ENCODE measurements at regions not wholly inside any gene's neighbourhood (a gene's known extent, or its start where the extent isn't known, plus 50 kb on each side); places are given as distances from the start of the nearest gene placed in this dataset.
"Not testable (repeated sequence)": the region's sequence is repeated elsewhere in the genome, so short reads cannot be mapped to it uniquely, and the experiment has no call there.

DNA sequence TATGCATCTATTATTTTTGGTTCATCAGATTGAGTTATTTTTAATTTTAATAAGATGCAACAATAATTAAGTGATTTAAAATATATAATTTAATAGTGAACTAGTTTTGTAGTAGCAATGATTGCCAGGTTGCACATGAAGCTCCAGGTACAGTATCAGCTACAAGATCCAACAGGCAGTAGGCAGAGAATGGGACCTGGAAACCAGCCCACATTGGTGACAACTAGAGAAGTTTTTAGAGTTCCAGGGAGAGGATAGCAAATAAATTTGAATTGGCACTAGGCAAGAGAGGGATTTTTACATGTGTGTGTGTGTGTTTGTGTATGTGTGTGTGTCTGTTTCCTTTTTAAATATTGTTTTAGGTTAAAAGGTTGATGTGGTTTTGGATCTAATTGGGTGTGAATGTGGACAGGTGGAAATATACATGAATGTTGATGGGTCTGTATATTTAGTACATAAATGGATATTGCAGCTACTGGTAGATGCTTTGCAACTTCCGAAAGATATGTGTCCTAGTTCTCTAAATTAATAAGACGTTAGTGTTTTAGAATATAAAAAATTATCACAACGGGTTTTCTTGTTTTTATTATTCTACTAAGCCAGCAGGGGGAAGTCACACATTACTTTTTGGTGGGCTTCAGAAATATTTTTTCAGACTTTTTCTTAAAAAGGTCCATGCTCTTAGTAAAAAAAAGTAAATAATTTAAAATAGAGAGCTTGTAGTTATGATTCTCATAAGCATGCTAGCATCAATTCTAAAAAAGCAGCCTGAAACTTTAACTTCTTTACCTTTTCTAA is 110.1 kb upstream of the GBE1 start:
- Histone ChIP-seq H3K27me3 (ENCODE audit: insufficient read depth, poor library complexity, severe bottlenecking) (no peaks in the 10 kb centered on the region), H3K27ac (replicated peaks) (no peak overlapping the region), H3K4me3 (replicated peaks; ENCODE audit: insufficient read depth, low read length) (no peak overlapping the region)
- TF ChIP-seq GABPA (IDR thresholded peaks at IDR 0.05; ENCODE audit: low read depth) = no peak
- DNase-seq (ENCODE audit: low read depth in 1 of 2, low spot score in 1 of 2) = no peak

DNA sequence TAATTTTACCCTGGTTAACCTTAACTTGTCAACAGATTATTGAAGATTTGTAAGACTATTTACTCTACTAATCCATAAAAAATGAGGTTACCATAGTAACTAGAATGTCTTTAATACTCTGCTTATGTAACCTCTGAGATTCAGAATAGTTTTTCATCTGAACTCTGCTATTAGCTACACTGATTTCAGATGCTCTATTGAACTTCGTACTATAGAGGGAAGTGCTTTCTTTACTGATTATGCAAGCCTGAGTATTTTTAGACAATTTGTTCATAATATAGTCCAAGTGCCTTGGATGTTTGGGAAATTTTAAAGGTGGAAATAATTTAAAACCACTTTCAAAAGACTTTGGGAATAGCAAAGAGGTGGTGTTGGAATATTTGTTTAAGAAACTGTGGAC is 107.9 kb upstream of the GBE1 start:
- TF ChIP-seq, protein P1, sequence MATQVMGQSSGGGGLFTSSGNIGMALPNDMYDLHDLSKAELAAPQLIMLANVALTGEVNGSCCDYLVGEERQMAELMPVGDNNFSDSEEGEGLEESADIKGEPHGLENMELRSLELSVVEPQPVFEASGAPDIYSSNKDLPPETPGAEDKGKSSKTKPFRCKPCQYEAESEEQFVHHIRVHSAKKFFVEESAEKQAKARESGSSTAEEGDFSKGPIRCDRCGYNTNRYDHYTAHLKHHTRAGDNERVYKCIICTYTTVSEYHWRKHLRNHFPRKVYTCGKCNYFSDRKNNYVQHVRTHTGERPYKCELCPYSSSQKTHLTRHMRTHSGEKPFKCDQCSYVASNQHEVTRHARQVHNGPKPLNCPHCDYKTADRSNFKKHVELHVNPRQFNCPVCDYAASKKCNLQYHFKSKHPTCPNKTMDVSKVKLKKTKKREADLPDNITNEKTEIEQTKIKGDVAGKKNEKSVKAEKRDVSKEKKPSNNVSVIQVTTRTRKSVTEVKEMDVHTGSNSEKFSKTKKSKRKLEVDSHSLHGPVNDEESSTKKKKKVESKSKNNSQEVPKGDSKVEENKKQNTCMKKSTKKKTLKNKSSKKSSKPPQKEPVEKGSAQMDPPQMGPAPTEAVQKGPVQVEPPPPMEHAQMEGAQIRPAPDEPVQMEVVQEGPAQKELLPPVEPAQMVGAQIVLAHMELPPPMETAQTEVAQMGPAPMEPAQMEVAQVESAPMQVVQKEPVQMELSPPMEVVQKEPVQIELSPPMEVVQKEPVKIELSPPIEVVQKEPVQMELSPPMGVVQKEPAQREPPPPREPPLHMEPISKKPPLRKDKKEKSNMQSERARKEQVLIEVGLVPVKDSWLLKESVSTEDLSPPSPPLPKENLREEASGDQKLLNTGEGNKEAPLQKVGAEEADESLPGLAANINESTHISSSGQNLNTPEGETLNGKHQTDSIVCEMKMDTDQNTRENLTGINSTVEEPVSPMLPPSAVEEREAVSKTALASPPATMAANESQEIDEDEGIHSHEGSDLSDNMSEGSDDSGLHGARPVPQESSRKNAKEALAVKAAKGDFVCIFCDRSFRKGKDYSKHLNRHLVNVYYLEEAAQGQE (IDR thresholded peaks at IDR 0.05; ENCODE audit: insufficient replicate concordance, low read depth) = no peak
- TF ChIP-seq SPI1 (IDR thresholded peaks at IDR 0.05; ENCODE audit: borderline replicate concordance, low read depth) = peak; percentile 27; the same call in 1 of the 2 replicates
- Histone ChIP-seq H3K4me3 (replicated peaks; ENCODE audit: insufficient read depth, low read length) (no peak overlapping the region), H3K27ac (replicated peaks) (no peak overlapping the region), H3K27me3 (ENCODE audit: insufficient read depth, poor library complexity, severe bottlenecking) (no peaks in the 10 kb centered on the region)
- no peak for DNase-seq (ENCODE audit: low read depth in 1 of 2, low spot score in 1 of 2)

GRCh38 chr3:81868597-81868996 is 107.2 kb upstream of the GBE1 start:
- TF ChIP-seq, protein P1 (IDR thresholded peaks at IDR 0.05; ENCODE audit: insufficient replicate concordance, low read depth) = no peak
- TF ChIP-seq, protein P2, sequence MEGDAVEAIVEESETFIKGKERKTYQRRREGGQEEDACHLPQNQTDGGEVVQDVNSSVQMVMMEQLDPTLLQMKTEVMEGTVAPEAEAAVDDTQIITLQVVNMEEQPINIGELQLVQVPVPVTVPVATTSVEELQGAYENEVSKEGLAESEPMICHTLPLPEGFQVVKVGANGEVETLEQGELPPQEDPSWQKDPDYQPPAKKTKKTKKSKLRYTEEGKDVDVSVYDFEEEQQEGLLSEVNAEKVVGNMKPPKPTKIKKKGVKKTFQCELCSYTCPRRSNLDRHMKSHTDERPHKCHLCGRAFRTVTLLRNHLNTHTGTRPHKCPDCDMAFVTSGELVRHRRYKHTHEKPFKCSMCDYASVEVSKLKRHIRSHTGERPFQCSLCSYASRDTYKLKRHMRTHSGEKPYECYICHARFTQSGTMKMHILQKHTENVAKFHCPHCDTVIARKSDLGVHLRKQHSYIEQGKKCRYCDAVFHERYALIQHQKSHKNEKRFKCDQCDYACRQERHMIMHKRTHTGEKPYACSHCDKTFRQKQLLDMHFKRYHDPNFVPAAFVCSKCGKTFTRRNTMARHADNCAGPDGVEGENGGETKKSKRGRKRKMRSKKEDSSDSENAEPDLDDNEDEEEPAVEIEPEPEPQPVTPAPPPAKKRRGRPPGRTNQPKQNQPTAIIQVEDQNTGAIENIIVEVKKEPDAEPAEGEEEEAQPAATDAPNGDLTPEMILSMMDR (IDR thresholded peaks at IDR 0.05; ENCODE audit: insufficient read depth, low read length) = no peak
- TF ChIP-seq SPI1 (IDR thresholded peaks at IDR 0.05; ENCODE audit: borderline replicate concordance, low read depth) (no peak), GABPA (IDR thresholded peaks at IDR 0.05; ENCODE audit: low read depth) (no peak), POLR2AphosphoS5 (IDR thresholded peaks at IDR 0.05; ENCODE audit: low read depth) (no peak)
- Histone ChIP-seq H3K4me3 (replicated peaks; ENCODE audit: insufficient read depth, low read length) (no peak overlapping the region), H3K27ac (replicated peaks) (no peak overlapping the region), H3K27me3 (ENCODE audit: insufficient read depth, poor library complexity, severe bottlenecking) (no peaks in the 10 kb centered on the region)
- DNase-seq (ENCODE audit: low read depth in 1 of 2, low spot score in 1 of 2) = no peak

GRCh38 chr3:81867875-81868274 is 106.4 kb upstream of the GBE1 start:
- H3K4me3 ChIP-seq (replicated peaks; ENCODE audit: insufficient read depth, low read length) = no peak overlapping the region
- DNase-seq (ENCODE audit: low read depth in 1 of 2, low spot score in 1 of 2) = no peak
- H3K27me3 ChIP-seq (ENCODE audit: insufficient read depth, poor library complexity, severe bottlenecking) = no peaks in the 10 kb centered on the region
- no peak overlapping the region for H3K27ac ChIP-seq (replicated peaks)
- TF ChIP-seq, protein P1 (IDR thresholded peaks at IDR 0.05; ENCODE audit: insufficient replicate concordance, low read depth) = no peak
- TF ChIP-seq SPI1 (IDR thresholded peaks at IDR 0.05; ENCODE audit: borderline replicate concordance, low read depth) (no peak), GABPA (IDR thresholded peaks at IDR 0.05; ENCODE audit: low read depth) (no peak), POLR2AphosphoS5 (IDR thresholded peaks at IDR 0.05; ENCODE audit: low read depth) (no peak)
- TF ChIP-seq, protein P2 (IDR thresholded peaks at IDR 0.05; ENCODE audit: insufficient read depth, low read length) = no peak

DNA sequence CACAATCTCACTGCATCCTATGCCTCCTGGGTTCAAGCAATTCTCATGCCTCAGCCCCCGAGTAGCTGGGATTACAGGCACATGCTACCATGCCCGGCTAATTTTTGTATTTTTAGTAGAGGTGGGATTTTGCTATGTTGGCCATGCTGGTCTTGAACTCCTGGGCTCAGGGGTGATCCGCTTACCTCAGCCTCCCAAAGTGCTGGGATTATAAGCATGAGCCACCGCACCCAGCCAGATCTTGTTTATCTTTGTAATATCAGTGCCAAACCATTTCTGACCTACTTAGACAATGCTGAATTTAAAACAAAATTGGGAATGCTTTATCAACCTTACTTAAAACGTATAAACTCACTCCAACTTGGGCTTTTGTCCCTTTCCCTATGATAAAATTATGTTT is 103.7 kb upstream of the GBE1 start:
- not testable (repeated sequence) for DNase-seq (ENCODE audit: low read depth in 1 of 2, low spot score in 1 of 2); H3K27me3 ChIP-seq (ENCODE audit: insufficient read depth, poor library complexity, severe bottlenecking); H3K27ac ChIP-seq (replicated peaks)

More for the DNA sequence above, 103.7 kb upstream of the GBE1 start:
- H3K4me3 ChIP-seq (replicated peaks; ENCODE audit: insufficient read depth, low read length) = not testable (repeated sequence)

Measured in HL-60 (cell line).